Epidermal melanocyte (primary cell): ENCODE measurements at regions not wholly inside any gene's neighbourhood (a gene's known extent, or its start where the extent isn't known, plus 50 kb on each side); places are given as distances from the start of the nearest gene placed in this dataset.
"Not testable (repeated sequence)": the region's sequence is repeated elsewhere in the genome, so short reads cannot be mapped to it uniquely, and the experiment has no call there.

Experiments
- DNase-seq: peaks from one replicate; pipeline ENCODE4 v3.0.0; 2011; ENCODE audit warnings: low spot score; ENCODE audit not compliant: insufficient read length

DNA sequence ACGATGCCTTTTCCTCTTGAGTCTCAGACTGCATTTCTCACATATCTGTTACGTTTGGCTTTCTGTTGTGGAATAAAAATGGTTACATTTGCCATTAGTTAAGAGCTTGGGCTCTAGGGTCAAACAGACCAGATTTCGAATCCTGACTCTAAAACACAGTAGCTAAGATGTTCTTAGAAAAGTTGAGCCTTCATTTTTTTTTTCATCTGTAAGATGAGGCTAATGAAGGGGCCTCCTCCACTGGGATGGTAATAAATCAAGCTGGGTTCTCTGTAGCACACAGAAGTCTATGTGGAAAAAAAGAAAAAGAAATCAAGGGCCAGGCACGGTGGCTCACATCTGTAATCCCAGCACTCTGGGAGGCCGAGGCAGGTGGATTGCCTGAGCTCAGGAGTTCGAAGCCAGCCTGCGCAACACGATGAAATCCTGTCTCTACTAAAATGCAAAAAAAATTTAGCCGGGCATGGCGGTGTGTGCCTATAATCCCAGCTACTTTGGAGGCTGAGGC lies 49.9 kb upstream of the CAPRIN1 start:
- no peak for DNase-seq

DNA sequence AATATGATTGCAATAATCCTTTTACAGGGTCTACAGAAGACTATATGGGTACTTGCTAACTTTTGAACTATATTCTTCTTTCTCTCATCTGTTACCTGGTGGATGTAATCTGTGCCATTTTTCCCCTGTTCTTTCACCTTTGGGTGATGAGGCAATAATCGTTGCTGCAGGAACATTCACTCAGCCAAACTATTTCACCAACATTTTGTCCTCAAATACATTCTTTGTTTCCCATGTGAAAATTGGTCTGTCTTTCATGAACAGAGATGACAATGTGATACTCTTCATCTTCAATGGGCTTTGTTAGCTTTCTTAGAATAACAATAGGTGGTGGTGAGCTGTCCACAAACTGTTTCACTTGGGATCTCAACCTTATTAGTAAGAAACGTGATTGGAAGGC lies 52.1 kb upstream of the CAPRIN1 start:
- DNase-seq: no peak

DNA sequence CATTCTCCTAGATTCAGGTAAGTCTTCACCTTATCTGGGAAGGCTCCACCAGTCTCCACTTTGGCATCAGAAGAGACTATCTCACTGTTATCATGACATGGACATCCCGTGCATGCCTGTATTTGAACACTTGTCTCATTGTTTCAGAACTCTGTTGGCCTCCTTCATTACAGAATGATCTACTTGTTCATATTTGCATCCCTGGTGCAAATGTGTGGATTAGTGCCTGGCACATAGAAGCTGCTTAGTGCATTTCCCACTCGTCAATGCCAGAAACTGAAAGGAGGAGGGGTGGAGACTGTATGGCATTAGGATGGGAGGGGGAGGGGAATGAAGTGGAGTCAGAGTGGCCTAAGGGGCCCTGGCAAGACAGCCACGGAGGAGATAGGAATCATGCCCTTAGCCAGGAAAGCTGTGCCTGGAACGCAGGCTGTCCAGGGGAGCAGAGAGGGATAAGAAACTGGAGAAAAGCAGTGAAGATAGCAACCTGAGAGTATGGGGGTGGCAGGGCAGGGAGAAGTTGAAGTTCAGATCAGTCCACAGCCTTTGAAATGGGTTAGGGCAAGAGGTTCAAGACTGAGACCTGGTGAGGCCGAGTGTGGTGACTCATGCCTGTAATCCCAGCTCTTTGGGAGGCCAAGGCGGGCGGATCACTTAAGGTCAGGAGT lies 53.8 kb upstream of the CAPRIN1 start:
- DNase-seq: no peak

DNA sequence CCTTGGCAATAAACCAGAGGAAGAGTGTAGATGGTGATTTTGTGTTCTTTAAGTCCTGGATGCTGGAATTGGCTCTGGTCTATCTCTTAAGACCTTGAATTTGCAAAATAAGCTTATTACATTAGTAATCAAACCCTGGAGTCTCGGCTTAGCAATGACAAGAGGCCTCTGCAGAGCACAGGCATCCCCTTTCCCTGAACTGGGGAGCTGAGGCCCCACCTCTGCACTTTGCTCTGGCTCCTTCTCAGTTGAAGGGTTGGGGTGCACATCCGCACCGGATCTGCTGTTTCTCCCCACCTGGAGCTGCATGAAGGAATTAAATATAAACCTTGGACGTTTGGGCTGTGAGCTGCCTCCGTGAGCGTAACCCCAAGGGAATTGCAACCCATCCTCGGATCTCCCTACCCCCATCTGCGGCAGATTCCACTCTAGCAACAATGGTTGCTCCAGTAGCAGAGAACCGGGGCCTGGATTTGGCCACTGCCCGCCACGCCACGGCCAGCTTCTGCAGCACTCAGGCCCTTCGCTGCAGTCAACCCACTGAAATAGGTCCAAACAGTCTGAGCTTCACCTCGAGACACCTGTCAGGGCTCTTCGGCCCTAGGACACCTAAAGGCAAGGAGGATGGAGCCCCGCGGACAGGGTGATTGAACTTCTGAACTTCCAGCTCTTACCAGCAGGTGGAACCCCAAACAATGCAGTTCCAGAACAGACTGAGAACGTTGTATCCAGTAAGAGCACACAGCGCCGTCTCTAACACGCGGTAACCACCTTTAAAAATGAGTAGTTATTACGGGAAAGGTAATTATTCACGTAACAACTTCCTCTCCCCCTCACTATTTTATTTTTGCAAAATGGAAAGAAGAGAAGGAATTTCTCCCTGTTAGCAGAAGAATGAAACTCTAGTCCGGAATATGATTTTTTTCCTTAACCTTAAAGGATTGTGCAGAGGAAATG lies 54.8 kb upstream of the CAPRIN1 start:
- DNase-seq: no peak

DNA sequence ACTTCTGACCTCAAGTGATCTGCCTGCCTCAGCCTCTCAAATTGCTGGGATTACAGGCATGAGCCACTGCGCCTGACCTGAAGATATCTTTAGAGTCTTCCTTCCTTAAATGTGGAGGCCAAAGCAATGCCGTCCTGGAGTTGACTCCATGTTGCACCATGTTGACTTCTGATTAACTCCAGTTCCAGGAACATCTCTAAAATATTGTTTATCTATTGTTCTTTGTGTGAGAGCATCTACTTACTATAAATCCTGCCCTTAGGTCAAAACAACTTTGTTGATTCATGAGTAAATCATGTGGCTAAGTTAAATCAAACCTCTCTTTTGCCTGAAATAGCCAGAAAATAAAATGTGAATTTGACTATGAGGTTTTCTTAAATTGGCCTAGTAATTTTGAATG lies 56.6 kb upstream of the CAPRIN1 start:
- no peak for DNase-seq

DNA sequence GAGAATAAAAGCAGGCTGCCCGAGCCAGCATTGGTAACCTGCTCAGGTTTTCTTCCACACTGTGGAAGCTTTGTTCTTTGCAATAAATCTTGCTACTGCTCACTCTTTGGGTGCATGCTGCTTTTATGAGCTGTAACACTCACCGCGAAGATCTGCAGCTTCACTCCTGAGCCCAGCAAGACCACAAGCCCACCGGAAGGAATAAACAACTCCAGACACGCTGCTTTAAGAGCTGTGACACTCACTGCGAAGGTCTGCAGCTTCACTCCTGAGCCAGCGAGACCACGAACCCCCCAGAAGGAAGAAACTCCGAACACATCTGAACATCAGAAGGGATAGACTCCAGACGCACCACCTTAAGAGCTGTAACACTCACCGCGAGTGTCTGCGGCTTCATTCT lies 60.4 kb upstream of the CAPRIN1 start:
- not testable (repeated sequence) for DNase-seq

DNA sequence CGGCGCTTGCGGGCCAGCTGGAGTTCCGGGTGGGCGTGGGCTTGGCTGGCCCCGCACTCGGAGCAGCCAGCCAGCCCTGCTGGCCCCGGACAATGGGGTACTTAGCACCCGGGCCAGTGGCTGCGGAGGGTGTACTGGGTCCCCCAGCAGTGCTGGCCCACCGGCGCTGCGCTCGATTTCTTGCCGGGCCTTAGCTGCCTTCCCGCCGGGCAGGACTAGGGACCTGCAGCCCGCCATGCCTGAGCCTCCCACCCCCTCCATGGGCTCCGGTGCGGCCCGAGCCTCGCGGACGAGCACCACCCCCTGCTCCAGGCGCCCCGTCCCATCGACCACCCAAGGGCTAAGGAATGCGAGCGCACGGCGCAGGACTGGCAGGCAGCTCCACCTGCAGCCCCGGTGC lies 61.4 kb upstream of the CAPRIN1 start:
- DNase-seq: not testable (repeated sequence)

DNA sequence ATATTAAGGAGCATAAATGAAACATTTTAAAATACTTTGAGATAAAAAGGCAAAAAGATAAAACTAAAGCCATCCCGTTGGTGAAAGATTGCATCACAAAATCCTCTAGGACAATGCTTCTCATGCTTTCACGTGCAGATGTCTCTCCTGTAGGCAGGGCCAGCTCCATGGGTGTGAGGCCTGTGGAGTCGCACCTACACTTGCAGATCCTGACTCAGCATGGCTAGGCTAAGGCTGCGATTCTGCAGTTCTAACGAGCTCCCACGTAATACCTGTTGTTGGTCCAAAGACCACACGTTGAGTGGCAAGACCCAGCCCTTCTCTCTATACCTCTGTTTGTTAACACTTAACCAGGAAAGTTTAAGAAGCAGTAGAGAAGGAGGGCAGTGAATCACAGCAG lies 62.1 kb upstream of the CAPRIN1 start:
- DNase-seq: no peak

DNA sequence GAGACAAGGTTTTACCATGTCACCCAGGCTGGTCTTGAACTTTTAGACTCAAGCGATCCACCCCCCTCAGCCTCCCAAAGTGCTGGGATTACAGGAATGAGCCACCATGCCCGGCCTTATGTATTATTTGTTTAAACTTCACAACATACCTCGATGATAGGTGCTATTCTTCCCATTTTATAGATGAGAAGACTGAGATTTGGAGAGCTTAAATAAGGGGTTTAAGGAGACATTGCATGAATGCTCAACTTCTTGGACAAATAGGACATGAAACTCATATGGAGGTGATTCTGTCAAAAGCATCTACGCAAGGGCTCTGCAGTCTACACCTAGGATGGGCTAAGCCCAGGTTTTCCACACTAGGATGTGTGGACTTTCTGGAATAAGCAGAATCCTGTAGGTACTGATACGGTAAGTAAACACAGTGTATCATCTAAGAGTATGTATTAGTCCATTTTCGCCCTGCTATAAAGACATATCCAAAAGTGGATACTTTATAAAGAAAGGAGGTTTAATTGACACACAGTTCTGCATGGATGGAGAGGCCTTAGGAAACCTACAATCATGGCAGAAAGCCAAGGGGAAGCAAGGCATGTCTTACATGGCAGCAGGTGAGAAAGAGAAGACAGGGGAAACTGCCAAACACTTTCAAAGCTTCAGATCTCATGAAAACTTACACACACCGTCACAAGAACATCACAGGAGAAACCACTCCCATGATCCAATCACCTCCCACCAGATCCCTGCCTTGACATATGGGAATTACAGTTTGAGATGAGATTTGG lies 62.8 kb upstream of the CAPRIN1 start:
- no peak for DNase-seq

DNA sequence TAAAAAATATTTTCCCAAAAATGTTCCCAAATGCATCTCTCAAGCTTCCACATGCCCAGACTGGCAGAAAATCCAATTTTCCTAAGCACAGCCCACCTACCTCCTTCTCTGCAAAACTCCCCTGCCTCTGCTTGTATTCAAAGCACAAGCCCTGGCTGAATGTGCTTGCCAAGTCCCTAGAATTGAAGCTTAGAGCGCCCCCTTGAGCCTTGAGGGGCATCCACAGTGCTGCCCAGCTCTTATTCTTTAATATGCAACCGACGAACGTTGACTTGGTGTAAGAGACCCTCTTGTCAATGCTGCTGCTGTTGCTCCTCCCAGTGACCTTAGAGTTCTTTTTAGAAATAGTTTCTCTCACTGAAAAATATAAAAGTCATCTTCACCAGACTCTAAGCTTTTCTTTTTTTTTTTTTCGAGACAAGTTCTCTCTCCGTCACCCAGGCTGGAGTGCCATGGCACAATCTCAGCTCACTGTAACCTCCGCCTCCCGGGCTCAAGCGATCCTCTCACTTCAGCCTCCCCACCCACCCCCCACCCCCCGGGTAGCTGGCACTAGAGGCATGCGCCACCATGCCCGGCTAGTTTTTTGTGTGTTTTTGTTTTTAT lies 63.5 kb upstream of the CAPRIN1 start:
- DNase-seq: peak; percentile 39

DNA sequence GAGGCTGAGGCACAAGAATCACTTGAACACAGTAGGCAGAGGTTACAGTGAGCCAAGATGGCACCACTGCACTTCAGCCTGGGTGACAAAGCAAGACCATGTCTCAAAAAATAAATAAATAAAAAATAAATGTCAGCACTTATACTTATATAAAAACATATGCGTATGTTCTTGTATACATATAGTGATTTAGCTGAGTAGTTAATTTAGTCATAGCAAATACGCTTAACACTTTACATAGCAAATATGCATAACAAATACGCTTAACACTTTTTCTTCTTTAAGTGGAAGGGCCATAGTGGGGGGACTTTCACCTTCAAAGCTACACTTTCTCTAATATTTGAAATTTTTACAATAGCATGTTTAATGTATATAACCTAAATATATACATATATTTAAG lies 64.0 kb upstream of the CAPRIN1 start:
- DNase-seq: no peak

DNA sequence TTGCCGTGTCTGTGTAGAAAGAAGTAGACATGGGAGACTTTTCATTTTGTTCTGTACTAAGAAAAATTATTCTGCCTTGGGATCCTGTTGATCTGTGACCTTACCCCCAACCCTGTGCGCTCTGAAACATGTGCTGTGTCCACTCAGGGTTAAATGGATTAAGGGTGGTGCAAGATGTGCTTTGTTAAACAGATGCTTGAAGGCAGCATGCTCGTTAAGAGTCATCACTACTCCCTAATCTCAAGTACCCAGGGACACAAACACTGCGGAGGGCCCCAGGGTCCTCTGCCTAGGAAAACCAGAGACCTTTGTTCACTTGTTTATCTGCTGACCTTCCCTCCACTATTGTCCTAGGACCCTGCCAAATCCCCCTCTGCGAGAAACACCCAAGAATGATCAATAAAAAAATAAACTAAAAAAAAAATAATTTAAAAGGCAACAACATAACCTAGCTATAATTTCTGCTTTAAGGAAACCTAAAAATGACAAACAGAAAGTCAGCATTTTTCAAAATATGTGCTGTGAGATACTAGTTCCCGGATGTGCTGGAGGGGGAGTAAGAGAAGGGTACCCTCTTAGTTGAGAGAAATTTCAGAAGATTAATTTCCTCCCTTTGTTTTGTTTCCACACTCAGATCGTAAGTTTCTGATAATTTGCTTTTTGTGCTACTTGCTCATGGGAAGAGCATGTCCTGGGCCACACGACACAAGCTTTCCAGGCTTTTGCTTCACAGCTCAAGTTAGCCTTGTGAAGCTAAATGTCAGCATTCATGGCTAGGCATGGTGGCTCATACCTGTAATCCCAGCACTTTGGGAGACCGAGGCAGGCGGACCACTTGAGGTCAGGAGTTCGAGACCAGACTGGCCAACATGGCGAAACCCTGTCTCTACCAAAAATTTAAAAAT lies 64.7 kb upstream of the CAPRIN1 start:
- not testable (repeated sequence) for DNase-seq

DNA sequence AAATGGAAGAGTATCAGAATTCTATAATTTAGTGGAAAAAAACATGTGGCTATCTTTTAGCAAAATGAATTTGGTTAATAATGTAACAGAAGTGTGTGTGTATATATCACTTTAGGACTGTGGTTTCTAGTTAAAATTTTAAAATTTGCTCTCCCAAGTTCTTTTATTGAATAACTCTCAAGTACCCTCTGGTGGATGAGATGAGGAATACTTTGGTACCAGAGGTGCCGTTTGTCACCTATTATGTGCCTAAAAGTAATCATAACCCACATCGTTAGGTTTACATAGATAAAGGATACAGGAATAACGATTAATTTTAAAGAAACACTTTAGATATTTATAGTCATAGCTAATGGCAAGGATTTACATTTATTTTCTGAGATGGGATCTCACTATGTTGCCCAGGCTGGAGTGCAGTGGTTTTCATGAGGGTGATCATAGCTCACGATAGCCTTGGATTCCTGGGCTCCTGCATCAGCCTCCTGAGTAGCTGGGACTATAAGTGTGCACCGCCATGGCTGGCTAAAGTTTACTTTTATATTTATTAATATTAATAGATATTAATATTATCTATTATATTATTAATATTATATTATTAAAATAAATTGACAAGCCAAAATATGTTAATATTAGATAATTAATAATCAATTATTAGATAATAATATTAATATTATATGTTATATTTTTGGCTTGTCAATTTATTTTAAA lies 66.7 kb upstream of the CAPRIN1 start:
- DNase-seq: no peak

DNA sequence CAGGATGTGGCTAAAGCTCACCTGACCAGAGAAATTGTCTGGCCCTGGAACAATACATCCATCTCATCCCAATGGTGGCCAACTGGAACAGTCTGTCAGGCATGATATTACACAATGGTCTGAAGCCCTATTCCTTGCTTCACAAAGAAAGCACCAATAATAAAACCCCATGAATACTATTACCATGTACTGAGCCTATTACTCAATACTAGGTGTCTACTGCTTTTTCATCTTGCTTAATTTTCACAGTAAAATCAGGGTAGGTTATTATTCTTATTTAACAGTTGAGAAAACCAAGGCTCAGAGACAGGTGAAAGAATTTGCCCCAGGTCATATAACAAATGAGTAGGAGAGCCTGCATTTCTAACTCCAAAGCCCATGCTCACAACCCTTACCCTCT lies 68.9 kb upstream of the CAPRIN1 start:
- no peak for DNase-seq

DNA sequence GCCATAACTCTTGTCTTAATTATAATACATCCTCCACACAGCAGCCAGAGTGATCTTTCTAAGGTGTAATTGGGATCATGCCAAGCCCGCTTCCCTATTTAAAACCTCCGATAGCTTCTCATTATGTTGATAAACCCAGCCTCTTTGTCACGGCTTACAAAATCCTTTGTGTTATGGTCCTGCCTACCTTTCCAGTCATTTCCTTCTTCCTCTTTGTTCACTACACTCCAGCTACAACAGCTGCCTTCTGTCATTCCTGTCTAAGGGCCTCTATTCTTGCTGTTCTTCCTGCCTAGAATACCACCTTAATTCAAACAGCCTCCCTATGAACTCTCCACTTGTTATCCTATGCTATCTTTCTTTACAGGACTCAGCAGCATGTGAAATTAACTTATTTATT lies 70.6 kb upstream of the CAPRIN1 start:
- DNase-seq: no peak

DNA sequence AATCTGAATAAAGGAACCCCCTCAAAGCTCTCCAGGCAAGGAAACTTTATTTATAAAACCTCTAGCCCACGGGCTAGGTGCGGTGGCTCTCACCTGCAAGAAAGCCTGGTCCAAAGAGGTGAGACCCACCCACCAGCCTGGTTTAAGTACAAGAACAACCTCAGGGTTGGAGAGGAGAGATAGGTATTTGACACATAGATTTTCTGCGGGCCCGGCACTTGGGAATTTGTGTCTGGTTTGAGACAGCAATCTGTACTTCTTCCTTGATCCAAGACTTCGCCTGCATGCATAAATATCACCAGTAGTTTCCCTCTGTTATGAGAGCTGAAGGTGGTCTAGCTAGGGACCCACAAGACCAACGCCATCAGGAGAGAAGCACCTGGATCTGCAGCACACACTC lies 73.2 kb upstream of the CAPRIN1 start:
- DNase-seq: no peak

DNA sequence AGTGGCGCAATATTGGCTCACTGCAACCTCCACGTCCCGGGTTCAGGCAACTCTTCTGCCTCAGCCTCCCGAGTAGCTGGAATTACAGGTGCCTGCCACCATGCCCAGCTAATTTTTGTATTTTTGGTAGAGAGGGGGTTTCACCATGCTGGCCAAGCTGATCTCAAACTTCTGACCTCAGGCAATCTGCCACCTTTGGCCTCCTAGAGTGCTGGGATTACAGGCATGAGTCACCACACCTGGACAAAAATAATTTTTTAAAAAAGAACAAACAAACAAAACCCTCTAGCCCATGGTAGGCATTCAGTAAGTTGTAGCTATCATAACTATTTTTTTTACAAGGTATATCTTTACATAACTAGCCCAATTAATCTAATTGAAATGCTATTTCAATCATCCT lies 73.9 kb upstream of the CAPRIN1 start:
- no peak for DNase-seq

DNA sequence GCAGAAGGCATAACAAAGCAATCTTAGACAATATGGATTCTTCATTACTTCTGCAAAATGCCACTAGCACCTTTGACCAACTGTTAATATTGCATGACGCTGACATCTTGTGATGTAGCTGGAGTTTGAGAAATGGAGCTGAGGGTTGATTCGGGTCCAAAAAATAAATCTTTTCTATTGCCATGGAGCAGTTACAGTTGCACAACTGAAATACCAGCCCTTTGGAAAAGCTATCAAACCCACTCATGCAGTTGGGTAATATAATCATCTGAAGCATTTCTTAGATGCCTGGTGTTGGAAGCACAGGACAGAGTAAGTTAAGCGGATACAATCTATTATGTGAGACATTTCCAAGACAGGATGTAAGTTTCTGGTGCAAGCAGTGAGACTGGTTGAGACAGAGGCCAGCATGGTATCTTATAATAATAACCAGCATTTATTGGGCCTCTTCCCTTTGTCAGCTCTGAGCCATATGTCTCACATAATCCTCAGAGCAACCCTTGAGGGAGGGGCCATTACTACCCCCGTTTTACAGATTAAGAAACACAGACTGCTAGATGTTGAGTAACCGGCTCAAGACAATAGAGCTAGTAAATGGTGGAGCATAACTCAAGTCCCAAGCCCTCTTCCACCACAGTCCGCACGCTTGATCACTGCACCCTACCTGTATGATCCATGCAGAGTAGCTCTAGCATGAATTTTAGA lies 74.9 kb upstream of the CAPRIN1 start:
- DNase-seq: no peak

DNA sequence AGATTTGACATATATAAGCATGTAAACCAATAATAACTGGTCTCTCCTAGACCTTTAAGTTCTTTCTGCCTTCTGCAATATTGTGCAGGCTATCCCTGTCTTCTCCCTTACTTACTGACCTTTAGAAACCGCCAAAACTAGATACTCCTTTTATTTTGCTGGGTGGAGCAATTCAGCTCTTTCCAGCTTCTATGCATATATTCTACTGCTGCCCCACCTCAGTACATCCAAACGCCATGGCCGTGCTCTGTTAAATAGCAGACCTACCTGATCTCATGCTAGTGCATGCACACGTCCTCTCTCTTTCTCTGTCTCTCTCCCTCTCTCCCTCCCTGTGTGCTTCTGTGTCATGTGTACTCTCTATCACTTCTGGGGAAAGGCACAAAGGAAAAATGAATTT lies 76.7 kb upstream of the CAPRIN1 start:
- DNase-seq: no peak
